Panc1 (cell line): ENCODE measurements at regions not wholly inside any gene's neighbourhood (a gene's known extent, or its start where the extent isn't known, plus 50 kb on each side); places are given as distances from the start of the nearest gene placed in this dataset.
A peak's percentile ranks its signal among the peaks of the same experiment; 100 is the strongest.

Experiments
- ATAC-seq: fragments of 200-7000 bp; cut with Tn5 transposase; 2 replicates; pipeline ENCODE4 v1.9.1; 2020; ENCODE audit warnings: mild to moderate bottlenecking, moderate library complexity
- BruUV-seq: library from RNA; stranded (reverse); fragments of 400-500 nt; replicated peaks from 2 replicates; lab custom pipeline; 2021; lab: Mats Ljungman, UMichigan
- CTCF ChIA-PET: fragments of 300-600 bp; sonication (Branson Sonifier 250); formaldehyde crosslinking; loops from one replicate; lab custom pipeline; 2022; ENCODE audit warnings: antibody characterized with exemption; lab: Charles Lee
- POLR2A ChIA-PET: fragments of 300-600 bp; sonication (Branson Sonifier 250); formaldehyde crosslinking; loops from one replicate; lab custom pipeline; 2022; ENCODE audit warnings: antibody characterized with exemption; lab: Charles Lee
- DNase-seq: peaks from one replicate; pipeline ENCODE4 v3.0.0-alpha.2; 2010; ENCODE audit warnings: low read depth, low spot score
- H3K27ac ChIP-seq: 2 replicates; pipeline ENCODE4 v1.5.1; 2011; ENCODE audit warnings: mild to moderate bottlenecking, low read length, inconsistent platforms
- H3K27me3 ChIP-seq: fragments of 200-500 bp; sonication (Bioruptor generic); 2 replicates; pipeline ENCODE4 v1.6.0; 2014; ENCODE audit warnings: low read length, inconsistent platforms; ENCODE audit not compliant: control insufficient read depth, insufficient read depth
- H3K36me3 ChIP-seq: fragments of 200-500 bp; sonication (Bioruptor generic); 2 replicates; pipeline ENCODE4 v1.5.1; 2014; ENCODE audit warnings: inconsistent platforms, mild to moderate bottlenecking, low read length, moderate library complexity; ENCODE audit not compliant: control insufficient read depth, insufficient read depth
- H3K4me1 ChIP-seq: 2 replicates; pipeline ENCODE4 v1.5.1; 2011; ENCODE audit warnings: inconsistent platforms, mild to moderate bottlenecking, low read length, moderate library complexity; ENCODE audit not compliant: control insufficient read depth, insufficient read depth
- H3K4me3 ChIP-seq, 2 experiments: 2 replicates each; pipeline ENCODE4 v1.5.1; 2011 to 2012; ENCODE audit warnings: low read depth in 2 of 2, low read length in 2 of 2, mild to moderate bottlenecking in 2 of 2, inconsistent platforms in 1 of 2, moderate library complexity in 1 of 2
- H3K9me3 ChIP-seq: fragments of 200-500 bp; sonication (Bioruptor generic); 2 replicates; pipeline ENCODE4 v1.5.1; 2014; ENCODE audit warnings: low read depth, mild to moderate bottlenecking, inconsistent platforms, low read length, moderate library complexity; ENCODE audit not compliant: control insufficient read depth, insufficient read depth
- POLR2AphosphoS5 ChIP-seq: IDR thresholded peaks from 2 replicates; pipeline ENCODE4 v1.6.1; 2012; ENCODE audit warnings: mild to moderate bottlenecking, low read depth, low read length, moderate library complexity
- SIN3A ChIP-seq: IDR thresholded peaks from 2 replicates; pipeline ENCODE4 v1.6.1; 2012; ENCODE audit warnings: low read depth, mild to moderate bottlenecking, low read length, moderate library complexity, borderline replicate concordance; ENCODE audit not compliant: insufficient read depth
- TCF7L2 ChIP-seq: IDR thresholded peaks from 2 replicates; pipeline ENCODE4 v1.6.1; 2011; ENCODE audit warnings: mild to moderate bottlenecking, low read depth, low read length, inconsistent platforms
- in situ Hi-C: cut with HindIII; loops from 2 replicates; pipeline ENCODE4 v1.10.0; 2016; ENCODE audit warnings: low sequenced_read_pairs, low pct_unique_long_range_greater_than_20kb
- intact Hi-C: fragments of 100-400 bp; cut with micrococcal nuclease; formaldehyde crosslinking; loops from one replicate; pipeline ENCODE4 v1.10.0; 2022; ENCODE audit not compliant: unreplicated experiment
- TF ChIP-seq, protein P1 (sequence below): fragments of 450-650 bp; IDR thresholded peaks from 2 replicates; pipeline ENCODE4 v1.5.1; 2017; ENCODE audit warnings: mild to moderate bottlenecking
- TF ChIP-seq, protein P2 (sequence below), 2 experiments: IDR thresholded peaks; 2 replicates each; pipeline ENCODE4 v1.6.1; 2011 to 2012; ENCODE audit warnings: low read depth in 2 of 2, control low read depth in 1 of 2, low read length in 1 of 2, mild to moderate bottlenecking in 1 of 2, moderate library complexity in 1 of 2; ENCODE audit not compliant: insufficient read depth in 1 of 2

DNA sequence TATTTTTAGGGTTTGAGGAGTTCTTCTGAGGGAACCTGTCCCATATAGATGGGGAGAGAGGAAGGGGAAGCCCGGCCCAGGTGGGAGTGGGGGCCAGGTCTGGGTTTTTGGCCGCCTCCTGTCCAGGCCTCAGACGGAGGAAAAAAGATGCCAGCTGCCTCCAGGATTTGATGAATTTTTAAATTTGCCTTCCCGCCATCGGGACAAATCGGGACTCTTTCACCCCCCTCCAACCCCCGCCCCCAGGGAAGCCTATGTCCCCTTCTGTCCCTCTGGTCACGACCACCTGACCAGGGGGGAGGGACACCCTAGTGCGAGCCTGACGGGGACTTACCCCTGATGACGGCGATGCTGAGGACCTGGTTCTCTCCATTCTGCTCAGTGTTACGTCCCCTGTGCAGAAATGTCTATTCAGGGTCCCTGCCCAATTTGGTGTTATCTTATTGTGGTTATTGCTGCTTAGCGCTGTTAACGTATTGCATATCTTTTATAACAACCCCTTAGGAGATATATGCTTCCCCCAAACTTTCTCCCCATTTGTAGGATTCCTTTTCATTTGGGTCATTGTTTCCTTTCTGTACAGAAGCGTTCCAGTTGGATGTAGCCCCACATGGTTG, 115.9 kb upstream of the GRK3 start:
- intact Hi-C loops, result no loop called here
- CTCF ChIA-PET, result interaction anchor here (0.7 kb wide), 1 partner anchor 329 kb away, joined by 3 read pairs; no protein-coding TSS in a partner anchor
- Histone ChIP-seq H3K9me3 (no peaks in the 10 kb centered on the region), H3K4me3 (peak overlapping the region; percentile 74 to 94), H3K36me3 (peaks cover 7% of the 10 kb centered on the region; the same call in 1 of the 2 replicates), H3K27me3 (no peaks in the 10 kb centered on the region), H3K4me1 (no peaks in the 10 kb centered on the region; the same call in 1 of the 2 replicates), H3K27ac (peak overlapping the region; percentile 90)
- POLR2A ChIA-PET, result no interaction called here
- in situ Hi-C loops, result no loop called here
- no TSS peak for BruUV-seq
- ATAC-seq (peak; percentile 52; the same call in 1 of the 2 replicates), DNase-seq (no peak)
- TF ChIP-seq, protein P1, sequence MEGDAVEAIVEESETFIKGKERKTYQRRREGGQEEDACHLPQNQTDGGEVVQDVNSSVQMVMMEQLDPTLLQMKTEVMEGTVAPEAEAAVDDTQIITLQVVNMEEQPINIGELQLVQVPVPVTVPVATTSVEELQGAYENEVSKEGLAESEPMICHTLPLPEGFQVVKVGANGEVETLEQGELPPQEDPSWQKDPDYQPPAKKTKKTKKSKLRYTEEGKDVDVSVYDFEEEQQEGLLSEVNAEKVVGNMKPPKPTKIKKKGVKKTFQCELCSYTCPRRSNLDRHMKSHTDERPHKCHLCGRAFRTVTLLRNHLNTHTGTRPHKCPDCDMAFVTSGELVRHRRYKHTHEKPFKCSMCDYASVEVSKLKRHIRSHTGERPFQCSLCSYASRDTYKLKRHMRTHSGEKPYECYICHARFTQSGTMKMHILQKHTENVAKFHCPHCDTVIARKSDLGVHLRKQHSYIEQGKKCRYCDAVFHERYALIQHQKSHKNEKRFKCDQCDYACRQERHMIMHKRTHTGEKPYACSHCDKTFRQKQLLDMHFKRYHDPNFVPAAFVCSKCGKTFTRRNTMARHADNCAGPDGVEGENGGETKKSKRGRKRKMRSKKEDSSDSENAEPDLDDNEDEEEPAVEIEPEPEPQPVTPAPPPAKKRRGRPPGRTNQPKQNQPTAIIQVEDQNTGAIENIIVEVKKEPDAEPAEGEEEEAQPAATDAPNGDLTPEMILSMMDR, result no peak

DNA sequence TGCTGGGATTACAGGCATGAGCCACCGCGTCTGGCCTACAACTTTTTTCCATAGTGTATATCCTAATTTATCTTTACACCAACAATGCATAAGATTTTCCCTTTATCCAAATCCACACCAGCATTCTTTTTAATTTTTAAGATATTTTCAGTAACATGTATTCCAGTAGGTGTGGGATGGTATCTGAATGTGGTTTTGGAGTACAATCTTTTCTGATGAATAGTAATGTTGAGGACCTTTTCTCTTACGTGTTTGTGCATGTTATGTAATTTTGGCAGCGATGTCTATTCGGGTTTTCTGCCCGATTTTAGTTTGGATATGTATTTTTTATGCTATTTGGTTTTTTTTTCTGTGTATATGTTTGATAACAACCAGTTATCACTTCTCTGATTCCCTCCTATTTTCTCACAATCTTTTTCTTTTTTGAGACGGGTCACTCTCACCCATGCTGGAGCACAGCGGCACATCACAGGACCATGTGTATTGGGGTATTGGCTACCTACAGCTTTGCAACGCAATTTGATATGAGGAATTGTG, 114.6 kb upstream of the GRK3 start:
- Histone ChIP-seq H3K27me3 (no peaks in the 10 kb centered on the region), H3K4me3 (peak overlapping the region; percentile 74 to 94; a peak in 3 of 4 replicates), H3K27ac (no peak overlapping the region), H3K36me3 (peaks cover 7% of the 10 kb centered on the region; the same call in 1 of the 2 replicates), H3K4me1 (no peaks in the 10 kb centered on the region; the same call in 1 of the 2 replicates), H3K9me3 (no peaks in the 10 kb centered on the region)
- DNase-seq (no peak), ATAC-seq (no peak)
- in situ Hi-C loops, result no loop called here
- ChIA-PET CTCF (no interaction called here), POLR2A (no interaction called here)
- intact Hi-C loops, result no loop called here
- TF ChIP-seq, protein P2, sequence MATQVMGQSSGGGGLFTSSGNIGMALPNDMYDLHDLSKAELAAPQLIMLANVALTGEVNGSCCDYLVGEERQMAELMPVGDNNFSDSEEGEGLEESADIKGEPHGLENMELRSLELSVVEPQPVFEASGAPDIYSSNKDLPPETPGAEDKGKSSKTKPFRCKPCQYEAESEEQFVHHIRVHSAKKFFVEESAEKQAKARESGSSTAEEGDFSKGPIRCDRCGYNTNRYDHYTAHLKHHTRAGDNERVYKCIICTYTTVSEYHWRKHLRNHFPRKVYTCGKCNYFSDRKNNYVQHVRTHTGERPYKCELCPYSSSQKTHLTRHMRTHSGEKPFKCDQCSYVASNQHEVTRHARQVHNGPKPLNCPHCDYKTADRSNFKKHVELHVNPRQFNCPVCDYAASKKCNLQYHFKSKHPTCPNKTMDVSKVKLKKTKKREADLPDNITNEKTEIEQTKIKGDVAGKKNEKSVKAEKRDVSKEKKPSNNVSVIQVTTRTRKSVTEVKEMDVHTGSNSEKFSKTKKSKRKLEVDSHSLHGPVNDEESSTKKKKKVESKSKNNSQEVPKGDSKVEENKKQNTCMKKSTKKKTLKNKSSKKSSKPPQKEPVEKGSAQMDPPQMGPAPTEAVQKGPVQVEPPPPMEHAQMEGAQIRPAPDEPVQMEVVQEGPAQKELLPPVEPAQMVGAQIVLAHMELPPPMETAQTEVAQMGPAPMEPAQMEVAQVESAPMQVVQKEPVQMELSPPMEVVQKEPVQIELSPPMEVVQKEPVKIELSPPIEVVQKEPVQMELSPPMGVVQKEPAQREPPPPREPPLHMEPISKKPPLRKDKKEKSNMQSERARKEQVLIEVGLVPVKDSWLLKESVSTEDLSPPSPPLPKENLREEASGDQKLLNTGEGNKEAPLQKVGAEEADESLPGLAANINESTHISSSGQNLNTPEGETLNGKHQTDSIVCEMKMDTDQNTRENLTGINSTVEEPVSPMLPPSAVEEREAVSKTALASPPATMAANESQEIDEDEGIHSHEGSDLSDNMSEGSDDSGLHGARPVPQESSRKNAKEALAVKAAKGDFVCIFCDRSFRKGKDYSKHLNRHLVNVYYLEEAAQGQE (IDR thresholded peaks at IDR 0.05; ENCODE audit: insufficient read depth in 1 of 2, low read depth in 2 of 2, low read length in 1 of 2), result no peak
- no peak for TF ChIP-seq POLR2AphosphoS5
- TF ChIP-seq SIN3A, result no peak
- TF ChIP-seq, protein P1, result no peak
- no peak for TF ChIP-seq TCF7L2
- BruUV-seq, result no TSS peak
